ENCODE measurements at regions not wholly inside any gene's neighbourhood (a gene's known extent, or its start where the extent isn't known, plus 50 kb on each side); places are given as distances from the start of the nearest gene placed in this dataset.

GRCh38 chr13:34857558-34858325 lies 84.3 kb upstream of the NBEA start:
- no peak overlapping the region for H3K27ac ChIP-seq (ENCODE audit: low read length in 2 of 2)
- H3K4me1 ChIP-seq (ENCODE audit: control insufficient read depth in 2 of 2, insufficient read depth in 2 of 2, low read length in 2 of 2) = no peaks in the 10 kb centered on the region
- no peak overlapping the region for H3K9ac ChIP-seq (ENCODE audit: low read length)
- H3K4me2 ChIP-seq (replicated peaks; ENCODE audit: low read depth, low read length, poor library complexity, severe bottlenecking) = no peak overlapping the region
- ATAC-seq (ENCODE audit: low read depth) = no peak
- H3K9me3 ChIP-seq (ENCODE audit: control extremely low read depth in 1 of 3, control insufficient read depth in 2 of 3, insufficient read depth in 1 of 3, low read length in 2 of 3) = no peaks in the 10 kb centered on the region
- H4K20me1 ChIP-seq (ENCODE audit: control insufficient read depth, insufficient read depth, low read length, poor library complexity, severe bottlenecking) = no peaks in the 10 kb centered on the region
- no peak for DNase-seq
- no peaks in the 10 kb centered on the region for H3K36me3 ChIP-seq (replicated peaks in 1 of 2; ENCODE audit: control extremely low read depth in 1 of 2, control insufficient read depth in 1 of 2, extremely low read depth in 1 of 2, insufficient read depth in 2 of 2, low read length in 1 of 2)
- no peak overlapping the region for H3K4me3 ChIP-seq (ENCODE audit: control extremely low read depth in 1 of 5, extremely low read depth in 1 of 5, insufficient read depth in 1 of 5, low read depth in 2 of 5, low read length in 4 of 5)
- TF ChIP-seq CTCF (IDR thresholded peaks at IDR 0.05) (no peak), EZH2 (IDR thresholded peaks at IDR 0.05; ENCODE audit: borderline replicate concordance, insufficient read depth, low read depth, low read length, poor library complexity, severe bottlenecking) (no peak)
- POLR2A ChIA-PET = no interaction called here
- H3K27me3 Mint-ChIP-seq = no peaks in the 10 kb centered on the region
- no peak overlapping the region for H3K4me3 Mint-ChIP-seq
- H3K27ac Mint-ChIP-seq = no peak overlapping the region
- no peak overlapping the region for H2AFZ ChIP-seq (ENCODE audit: insufficient read depth, low read depth, low read length, poor library complexity, severe bottlenecking)
- H3K4me1 Mint-ChIP-seq = no peaks in the 10 kb centered on the region
- H3K79me2 ChIP-seq (ENCODE audit: control insufficient read depth, insufficient read depth, low read length) = no peaks in the 10 kb centered on the region
- no peaks in the 10 kb centered on the region for H3K27me3 ChIP-seq (replicated peaks in 1 of 4; ENCODE audit: control extremely low read depth in 1 of 4, control insufficient read depth in 3 of 4, insufficient read depth in 4 of 4, low read length in 3 of 4)
- H3K9me3 Mint-ChIP-seq (ENCODE audit: insufficient read depth) = no peaks in the 10 kb centered on the region
- intact Hi-C loops (cut with micrococcal nuclease) = no loop called here
- CTCF ChIA-PET = no interaction called here

GRCh38 chr13:34862311-34862710 lies 79.8 kb upstream of the NBEA start:
- Histone ChIP-seq H2AFZ (ENCODE audit: insufficient read depth, low read depth, low read length, poor library complexity, severe bottlenecking) (no peak overlapping the region), H4K20me1 (ENCODE audit: control insufficient read depth, insufficient read depth, low read length, poor library complexity, severe bottlenecking) (no peaks in the 10 kb centered on the region), H3K36me3 (replicated peaks in 1 of 2; ENCODE audit: control extremely low read depth in 1 of 2, control insufficient read depth in 1 of 2, extremely low read depth in 1 of 2, insufficient read depth in 2 of 2, low read length in 1 of 2) (no peaks in the 10 kb centered on the region), H3K4me3 (ENCODE audit: control extremely low read depth in 1 of 5, extremely low read depth in 1 of 5, insufficient read depth in 1 of 5, low read depth in 2 of 5, low read length in 4 of 5) (no peak overlapping the region), H3K27ac (ENCODE audit: low read length in 2 of 2) (no peak overlapping the region), H3K9me3 (ENCODE audit: control extremely low read depth in 1 of 3, control insufficient read depth in 2 of 3, insufficient read depth in 1 of 3, low read length in 2 of 3) (no peaks in the 10 kb centered on the region), H3K79me2 (ENCODE audit: control insufficient read depth, insufficient read depth, low read length) (no peaks in the 10 kb centered on the region), H3K4me2 (replicated peaks; ENCODE audit: low read depth, low read length, poor library complexity, severe bottlenecking) (no peak overlapping the region), H3K9ac (ENCODE audit: low read length) (no peak overlapping the region), H3K4me1 (ENCODE audit: control insufficient read depth in 2 of 2, insufficient read depth in 2 of 2, low read length in 2 of 2) (no peaks in the 10 kb centered on the region), H3K27me3 (replicated peaks in 1 of 4; ENCODE audit: control extremely low read depth in 1 of 4, control insufficient read depth in 3 of 4, insufficient read depth in 4 of 4, low read length in 3 of 4) (no peaks in the 10 kb centered on the region)
- intact Hi-C loops (cut with micrococcal nuclease) = no loop called here
- no CpG with 5 or more reads among the region's 2 CpGs for WGBS (ENCODE audit: insufficient coverage)
- no peak for DNase-seq
- H3K4me1 Mint-ChIP-seq = no peaks in the 10 kb centered on the region
- no peaks in the 10 kb centered on the region for H3K27me3 Mint-ChIP-seq
- H3K27ac Mint-ChIP-seq = no peak overlapping the region
- no peak for ATAC-seq (ENCODE audit: low read depth)
- TF ChIP-seq CTCF (IDR thresholded peaks at IDR 0.05) (no peak), EZH2 (IDR thresholded peaks at IDR 0.05; ENCODE audit: borderline replicate concordance, insufficient read depth, low read depth, low read length, poor library complexity, severe bottlenecking) (no peak)
- H3K9me3 Mint-ChIP-seq (ENCODE audit: insufficient read depth) = no peaks in the 10 kb centered on the region
- ChIA-PET POLR2A (no interaction called here), CTCF (no interaction called here)
- no peak overlapping the region for H3K4me3 Mint-ChIP-seq
